Femur (tissue), 1 donor: ENCODE measurements at regions not wholly inside any gene's neighbourhood (a gene's known extent, or its start where the extent isn't known, plus 50 kb on each side); places are given as distances from the start of the nearest gene placed in this dataset.
"Not testable (repeated sequence)": the region's sequence is repeated elsewhere in the genome, so short reads cannot be mapped to it uniquely, and the experiment has no call there.

Experiments
- DNase-seq: peaks from one replicate; pipeline ENCODE4 v3.0.0-alpha.2; 2017

GRCh38 chr20:17891131-17891530 is 77.5 kb downstream of the SNX5 start:
- not testable (repeated sequence) for DNase-seq

GRCh38 chr20:17890330-17890729 is 78.3 kb downstream of the SNX5 start:
- DNase-seq = no peak

- DNase-seq = no peak
These were observed 79.4 kb downstream of the SNX5 start for GRCh38 chr20:17889226-17889625.

GRCh38 chr20:17888044-17888443 is 80.5 kb downstream of the SNX5 start:
- no peak for DNase-seq

GRCh38 chr20:17887331-17888030 is 81.1 kb downstream of the SNX5 start:
- no peak for DNase-seq

GRCh38 chr20:17885544-17885943 is 83.0 kb downstream of the SNX5 start:
- DNase-seq = no peak

- DNase-seq = no peak
These were observed 83.5 kb downstream of the SNX5 start for GRCh38 chr20:17885076-17885475.

- no peak for DNase-seq
These were observed 84.1 kb downstream of the SNX5 start for GRCh38 chr20:17884307-17885003.

GRCh38 chr20:17883592-17884306 is 84.8 kb downstream of the SNX5 start:
- no peak for DNase-seq

GRCh38 chr20:17882834-17883591 is 85.6 kb downstream of the SNX5 start:
- no peak for DNase-seq

GRCh38 chr20:17882065-17882833 is 86.3 kb downstream of the SNX5 start:
- peak; percentile 67 for DNase-seq

- DNase-seq = no peak
These were observed 86.9 kb downstream of the SNX5 start for GRCh38 chr20:17881741-17882064.

GRCh38 chr20:17878912-17879602 is 89.5 kb downstream of the SNX5 start:
- DNase-seq = no peak

GRCh38 chr20:17878069-17878911 is 90.3 kb downstream of the SNX5 start:
- no peak for DNase-seq

- DNase-seq = peak; percentile 76
These were observed 92.6 kb downstream of the SNX5 start for GRCh38 chr20:17875981-17876385.

GRCh38 chr20:17875106-17875980 is 93.3 kb downstream of the SNX5 start:
- peak; percentile 91 for DNase-seq

GRCh38 chr20:17874271-17875105 is 94.1 kb downstream of the SNX5 start:
- no peak for DNase-seq

- DNase-seq = peak; percentile 97
These were observed 95.0 kb downstream of the SNX5 start for GRCh38 chr20:17873410-17874270.
